ENCODE measurements at regions not wholly inside any gene's neighbourhood (a gene's known extent, or its start where the extent isn't known, plus 50 kb on each side); places are given as distances from the start of the nearest gene placed in this dataset.

DNA sequence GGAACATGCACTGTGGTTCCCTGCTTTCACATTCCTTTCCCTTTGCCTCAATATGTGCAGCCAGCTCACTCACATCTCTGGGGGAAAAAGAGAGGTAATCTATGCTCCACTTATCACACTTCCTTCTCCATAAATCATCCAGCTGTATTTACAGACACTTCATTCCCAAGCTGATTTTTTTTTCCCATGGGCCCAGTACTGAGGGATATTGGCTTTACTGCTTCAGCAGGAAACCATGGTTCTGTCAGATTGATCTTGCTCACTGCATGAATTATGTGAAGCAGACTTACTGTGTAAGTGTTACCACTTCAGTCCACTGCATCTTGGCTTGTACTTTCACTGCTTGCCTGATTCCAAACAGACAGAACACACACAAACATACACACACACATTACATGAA lies 555.6 kb downstream of the CCER1 start:
- no peak for DNase-seq

DNA sequence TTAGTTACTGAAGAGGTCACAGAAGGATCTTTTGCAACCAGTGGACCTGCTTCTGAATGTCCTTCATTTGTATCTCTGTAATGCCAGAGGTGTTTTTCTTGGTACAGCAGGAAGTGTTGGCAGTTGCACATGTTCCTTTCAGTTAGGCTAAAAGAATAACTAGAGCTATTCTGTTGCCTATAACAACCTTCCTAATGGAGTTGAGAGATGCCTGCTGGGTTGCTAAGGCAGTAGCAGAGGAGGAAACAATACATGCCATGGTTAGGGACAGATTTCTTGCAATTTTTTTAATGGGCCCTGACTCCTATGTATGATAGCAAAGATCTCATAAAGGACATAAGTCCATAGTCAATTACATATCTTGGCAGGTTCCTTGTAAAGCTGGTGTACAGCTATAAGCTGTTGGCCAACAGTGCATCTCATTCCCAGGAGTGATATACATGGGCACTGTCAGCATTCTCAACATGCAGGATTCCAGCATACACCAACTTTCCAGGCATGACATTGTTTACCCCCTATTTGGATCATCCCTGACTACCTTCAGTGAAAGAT lies 556.6 kb downstream of the CCER1 start:
- no peak for DNase-seq

DNA sequence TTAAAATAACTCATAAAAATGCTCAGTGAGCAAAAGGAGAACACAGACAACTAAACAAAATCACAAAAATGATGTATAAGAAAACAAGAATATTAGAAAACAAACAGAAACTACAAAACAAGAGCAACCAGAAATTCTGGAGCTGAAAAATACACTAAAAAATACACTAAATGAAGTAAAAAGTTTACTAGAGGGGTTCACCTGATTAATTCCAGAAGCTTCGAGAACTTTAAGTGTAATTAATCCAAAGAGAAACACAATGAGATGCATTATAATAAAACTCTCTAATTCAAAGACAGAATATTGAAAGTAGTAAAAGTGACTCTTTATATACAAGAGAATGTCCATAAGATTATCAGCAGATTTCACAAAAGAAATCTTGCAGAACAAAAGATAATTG lies 558.4 kb downstream of the CCER1 start:
- no peak for DNase-seq

DNA sequence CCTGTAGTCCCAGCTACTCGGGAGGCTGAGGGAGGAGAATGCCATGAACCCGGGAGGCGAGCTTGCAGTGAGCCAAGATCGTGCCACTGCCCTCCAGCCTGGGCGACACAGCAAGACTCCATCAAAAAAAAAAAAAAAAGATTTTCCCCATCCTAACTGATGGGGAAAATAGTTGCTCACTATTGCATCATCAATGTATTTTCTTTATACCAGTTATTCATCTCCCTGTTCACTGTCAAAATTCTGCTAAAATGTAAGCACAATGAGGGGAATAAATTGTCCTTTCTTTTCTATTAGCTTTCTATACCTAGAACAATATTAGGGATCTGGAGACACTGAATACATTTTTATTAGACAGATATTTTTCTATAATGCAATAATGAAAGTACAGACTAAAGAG lies 561.3 kb downstream of the CCER1 start:
- DNase-seq = no peak

DNA sequence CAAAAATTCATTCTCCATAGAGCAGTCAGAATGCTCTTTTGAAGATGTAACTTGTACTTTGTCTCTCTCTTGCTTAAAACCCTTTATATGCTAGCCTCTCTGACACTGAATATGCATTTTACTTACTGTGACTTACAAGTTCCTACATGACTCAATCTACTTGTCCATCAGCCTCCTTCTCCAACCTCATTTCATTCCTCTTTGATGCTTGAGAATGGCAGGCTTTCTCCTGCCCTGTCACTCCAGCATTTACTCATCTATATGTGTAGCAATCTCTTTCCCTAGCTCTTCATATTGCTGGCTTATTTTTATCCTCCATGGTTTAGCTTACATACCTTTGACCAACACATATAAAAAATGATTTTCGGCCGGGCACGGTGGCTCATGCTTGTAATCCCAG lies 561.9 kb downstream of the CCER1 start:
- DNase-seq = no peak

DNA sequence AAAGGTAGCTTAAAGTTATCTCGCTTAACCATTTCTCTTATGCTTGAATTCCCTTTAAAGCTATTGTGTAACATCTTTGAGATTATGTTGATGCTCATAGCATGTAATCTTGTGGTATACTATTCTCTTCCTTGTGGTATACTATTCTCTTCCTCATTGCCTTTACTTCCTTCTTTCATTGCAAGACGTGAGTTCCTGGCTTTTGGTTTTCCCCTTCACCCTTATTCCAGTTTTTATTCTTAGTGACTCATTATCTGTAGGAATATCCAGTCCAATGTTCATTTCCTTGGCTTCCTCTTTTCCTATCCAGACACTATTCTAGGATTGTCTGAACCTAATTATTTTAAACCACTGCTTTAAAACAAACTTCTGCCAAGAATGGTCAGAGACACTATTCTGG lies 564.0 kb downstream of the CCER1 start:
- DNase-seq = no peak

DNA sequence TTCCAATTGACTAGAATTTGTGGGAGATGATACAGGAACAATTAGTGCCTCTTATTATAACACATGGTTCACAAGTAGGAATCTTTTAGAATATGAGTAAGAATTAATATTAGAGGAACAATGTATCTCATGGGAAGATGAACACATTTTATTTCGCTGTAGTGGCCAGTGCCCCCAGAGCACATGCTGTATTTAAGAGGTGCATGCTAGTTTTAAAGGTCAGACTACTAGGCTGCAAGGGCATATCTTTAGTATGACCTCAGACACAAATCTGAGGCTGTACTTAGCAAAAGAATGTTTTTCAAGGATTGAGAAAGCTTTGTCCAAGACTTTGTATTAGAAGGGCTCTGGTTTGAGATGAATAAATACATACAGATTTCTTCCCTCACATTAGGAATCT lies 586.9 kb downstream of the CCER1 start:
- no peak for DNase-seq

DNA sequence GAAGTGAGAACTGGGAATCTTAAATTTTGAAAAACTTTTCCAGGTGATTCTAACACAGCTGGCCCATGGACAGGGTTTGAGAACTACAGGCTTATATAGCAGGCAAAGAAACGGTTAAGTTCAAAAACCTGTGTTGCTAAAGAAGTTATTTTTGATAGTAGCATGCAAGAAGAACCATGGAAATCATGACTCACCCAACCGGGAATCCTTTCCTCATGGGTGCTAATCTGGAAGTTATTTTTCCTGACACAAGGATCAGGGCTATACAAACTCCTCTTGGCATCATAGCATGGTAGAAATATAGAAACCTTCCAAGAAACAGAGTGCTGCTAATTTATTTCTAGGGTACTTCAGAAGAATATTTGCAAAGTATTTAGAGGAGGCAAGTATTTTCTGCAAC lies 588.7 kb downstream of the CCER1 start:
- no peak for DNase-seq

DNA sequence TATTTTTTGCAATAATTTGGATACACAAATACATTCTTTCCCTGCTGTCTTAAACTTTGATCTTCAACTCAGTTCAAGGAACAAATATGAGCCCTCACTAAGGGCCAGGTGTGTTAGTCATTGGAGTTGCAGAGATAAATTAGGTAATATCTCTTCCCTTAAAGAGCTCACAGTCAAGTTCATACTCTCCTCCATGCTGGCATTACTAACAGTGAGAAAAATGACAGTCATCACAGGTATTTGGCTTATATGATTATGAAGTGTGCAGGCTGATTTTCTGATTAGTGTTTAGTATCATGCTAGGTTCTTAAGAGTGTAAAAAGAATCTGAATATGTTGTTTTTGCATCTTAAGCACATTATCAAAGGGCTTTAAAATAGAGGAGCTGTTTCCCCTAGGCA lies 594.7 kb downstream of the CCER1 start:
- DNase-seq = no peak

DNA sequence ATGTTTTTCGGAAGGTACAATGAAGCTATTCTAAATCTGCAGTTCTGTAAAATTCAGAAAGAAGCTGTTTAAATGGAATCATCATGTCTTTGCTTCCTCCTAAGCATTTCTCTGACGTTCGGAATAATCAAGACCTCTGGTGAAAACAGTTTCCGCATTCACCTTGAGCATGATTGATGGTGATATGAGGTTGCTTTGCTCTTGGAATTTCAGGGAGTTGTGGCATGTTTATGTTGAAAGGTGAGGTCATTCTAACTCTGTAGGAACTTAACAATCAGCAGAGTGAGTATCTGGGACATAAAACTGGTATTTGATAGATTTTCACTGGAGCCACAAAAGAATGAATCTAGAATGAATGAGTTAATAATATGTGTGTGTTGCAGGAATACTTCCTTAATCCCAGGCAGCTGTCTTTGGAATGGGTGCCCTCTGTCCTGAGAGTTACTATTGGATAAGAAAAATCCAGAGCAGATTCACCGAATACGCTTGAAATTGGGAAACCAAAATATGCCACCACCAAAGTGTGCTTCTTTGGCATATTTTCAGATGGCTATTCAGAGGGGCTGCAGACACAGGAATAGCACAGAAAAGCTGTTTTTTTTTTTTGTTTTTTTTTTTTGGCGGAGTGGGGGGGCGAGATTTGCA lies 599.1 kb downstream of the CCER1 start:
- DNase-seq = no peak

DNA sequence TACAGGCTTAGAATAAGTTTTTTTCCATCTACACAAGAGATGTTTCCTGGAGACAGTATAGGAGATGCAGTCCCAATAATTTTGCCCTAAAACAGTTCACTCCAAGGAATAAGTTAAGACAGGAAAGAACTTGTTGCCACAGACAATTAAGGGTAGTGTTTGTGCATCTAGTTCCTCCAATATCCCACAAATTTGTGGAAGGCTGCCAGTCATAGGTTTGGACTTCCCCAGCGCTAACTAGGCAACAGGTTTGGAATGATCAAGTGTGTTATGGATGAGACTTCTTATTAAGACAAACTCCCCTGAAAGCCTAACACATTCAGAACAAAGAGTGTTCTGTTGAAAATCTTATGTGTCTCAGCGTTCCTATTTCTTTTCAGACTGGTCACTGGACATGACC lies 611.0 kb downstream of the CCER1 start:
- no peak for DNase-seq

DNA sequence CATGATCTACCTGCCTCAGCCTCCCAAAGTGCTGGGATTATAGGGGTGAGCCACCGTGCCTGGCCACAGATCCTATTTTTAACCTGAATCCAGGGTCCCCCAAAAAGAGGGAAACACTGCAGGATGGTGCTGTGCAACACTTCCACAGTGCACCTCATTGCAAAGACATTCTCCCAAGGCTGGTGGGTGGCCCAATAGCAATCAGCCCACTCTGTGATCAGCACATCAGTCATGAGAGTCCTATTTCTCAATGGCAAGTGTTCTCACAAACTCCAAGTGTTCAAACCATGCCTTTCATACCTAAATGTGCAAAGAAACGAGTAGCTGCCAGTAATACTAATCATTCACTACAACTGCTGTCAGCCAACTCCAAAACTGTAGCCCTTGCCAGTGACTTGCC lies 612.9 kb downstream of the CCER1 start:
- DNase-seq = no peak

DNA sequence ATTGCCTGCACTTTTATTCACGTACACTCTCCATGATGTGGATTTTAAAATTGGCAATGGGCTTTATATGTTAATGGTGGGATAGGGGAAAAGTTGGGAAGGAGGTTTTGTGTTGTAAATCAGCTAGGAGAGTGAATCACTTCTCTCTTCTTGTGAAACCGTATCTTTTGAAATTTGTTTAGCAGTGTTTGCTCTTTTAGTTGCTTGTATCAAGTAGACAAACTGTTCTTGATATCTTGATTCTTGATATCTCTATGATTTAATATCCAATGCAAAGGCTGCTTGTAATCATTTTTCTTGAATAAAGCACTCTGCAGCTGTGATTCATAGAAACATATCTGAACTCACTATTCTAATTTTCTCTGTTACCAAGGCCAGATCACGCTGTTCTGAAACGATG lies 615.1 kb downstream of the CCER1 start:
- DNase-seq = no peak

DNA sequence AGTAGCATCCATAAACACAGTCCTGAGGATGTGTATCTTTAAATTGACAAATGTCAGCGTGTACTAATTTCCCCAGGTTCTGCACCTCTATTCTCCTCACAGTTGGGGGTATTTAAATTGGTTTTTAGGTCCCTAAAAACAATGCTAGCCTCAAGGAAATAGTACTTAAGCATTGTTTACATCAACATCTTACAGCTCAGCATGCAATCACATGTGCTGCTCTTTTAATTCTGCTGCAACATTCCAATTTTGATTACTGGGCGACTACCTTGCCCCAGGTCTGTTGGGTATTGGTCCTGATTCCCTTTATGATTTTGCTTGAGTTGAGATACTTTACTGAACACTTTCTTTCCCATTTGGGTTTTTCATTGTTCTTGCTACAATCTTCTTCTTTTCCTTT lies 616.6 kb downstream of the CCER1 start:
- no peak for DNase-seq

DNA sequence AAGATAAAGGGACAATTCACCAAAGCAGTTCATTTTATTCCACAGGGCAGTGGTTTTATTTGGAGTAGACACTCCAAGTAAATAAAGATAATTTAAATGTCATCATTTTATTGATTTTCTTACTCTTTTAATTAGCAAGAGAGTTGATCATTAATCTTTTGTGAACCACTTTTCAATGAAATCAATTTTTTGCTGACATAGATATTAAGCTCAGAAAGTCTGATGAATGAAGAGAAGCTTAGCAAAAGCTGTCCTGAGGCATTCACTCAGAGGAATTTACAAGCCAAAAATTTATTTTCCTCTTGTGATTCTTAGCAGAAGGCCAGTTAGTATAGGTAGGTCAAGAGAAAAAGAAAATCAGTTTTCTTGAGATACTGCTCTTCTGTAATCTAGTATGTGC lies 618.0 kb downstream of the CCER1 start:
- no peak for DNase-seq

DNA sequence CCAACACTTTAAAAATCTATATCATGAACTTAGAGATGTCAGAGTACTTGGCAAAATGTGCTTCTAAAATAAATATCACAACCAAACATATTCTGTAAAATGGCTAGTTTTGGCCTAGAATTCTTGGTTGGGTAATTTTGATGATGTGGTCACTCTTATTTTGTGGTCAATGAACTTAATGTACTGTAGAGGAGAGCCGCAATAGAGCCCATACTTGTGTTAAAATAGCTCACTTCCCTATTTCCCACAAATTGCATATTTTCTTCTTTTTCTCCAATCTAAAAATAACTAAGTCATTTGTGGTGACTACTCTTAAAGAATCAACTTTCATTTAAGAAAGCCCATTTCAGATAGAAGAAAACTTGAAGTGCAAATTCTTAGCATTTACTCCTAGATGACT lies 619.4 kb downstream of the CCER1 start:
- no peak for DNase-seq

DNA sequence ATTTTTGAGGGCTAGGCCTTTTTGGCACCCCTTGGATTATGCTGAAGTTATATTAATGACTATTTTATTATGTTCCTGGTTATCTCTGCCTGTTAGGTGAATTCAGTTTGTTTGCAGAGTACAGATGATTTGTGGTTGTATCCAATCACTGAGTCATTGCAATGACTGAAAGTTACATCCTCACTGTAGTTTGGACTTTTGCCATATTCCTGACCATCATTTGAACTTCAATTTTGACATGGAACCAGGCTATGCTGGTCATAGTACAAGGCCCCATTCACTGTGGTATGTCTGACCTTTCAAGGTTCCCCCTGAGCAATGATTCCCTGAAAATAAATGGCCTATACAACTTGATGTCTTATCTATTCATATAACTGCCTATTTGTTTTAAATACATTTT lies 621.0 kb downstream of the CCER1 start:
- DNase-seq = no peak

DNA sequence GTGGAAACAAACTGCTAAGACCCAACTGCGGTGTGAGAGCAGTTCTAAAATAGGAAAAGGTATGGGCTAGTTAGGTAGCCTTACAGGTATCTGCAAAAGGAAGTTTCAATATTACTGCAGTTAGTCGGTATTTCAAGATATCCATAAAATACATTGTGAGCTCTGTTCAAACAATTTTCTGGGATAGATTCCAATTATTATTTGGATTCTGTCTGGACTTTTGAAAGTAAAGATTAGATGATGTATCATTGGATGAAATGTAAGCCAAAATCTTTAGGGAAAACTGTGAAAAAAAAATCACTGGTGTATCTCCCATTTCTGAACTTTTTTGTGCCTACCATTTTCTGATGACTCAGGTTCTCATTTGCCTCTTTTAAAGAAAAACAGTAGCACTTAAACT lies 621.6 kb downstream of the CCER1 start:
- no peak for DNase-seq

DNA sequence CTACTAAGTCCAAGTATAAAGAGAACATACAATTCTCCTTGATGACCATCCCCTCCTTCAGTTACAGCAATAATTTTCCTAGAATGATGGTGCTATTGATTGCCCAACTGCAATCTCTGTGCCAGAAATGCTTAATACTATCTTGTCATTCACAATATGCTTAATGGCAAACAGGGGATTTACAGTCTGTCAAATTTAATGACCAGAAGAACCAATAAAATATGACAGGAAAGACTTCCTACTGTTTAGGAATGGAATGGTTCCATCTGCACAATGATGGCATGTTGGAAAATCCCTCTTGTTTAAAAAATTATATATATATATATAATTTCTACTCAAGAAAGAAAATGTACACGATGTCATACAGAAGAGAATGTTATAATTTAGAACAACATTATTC lies 623.2 kb downstream of the CCER1 start:
- no peak for DNase-seq

DNA sequence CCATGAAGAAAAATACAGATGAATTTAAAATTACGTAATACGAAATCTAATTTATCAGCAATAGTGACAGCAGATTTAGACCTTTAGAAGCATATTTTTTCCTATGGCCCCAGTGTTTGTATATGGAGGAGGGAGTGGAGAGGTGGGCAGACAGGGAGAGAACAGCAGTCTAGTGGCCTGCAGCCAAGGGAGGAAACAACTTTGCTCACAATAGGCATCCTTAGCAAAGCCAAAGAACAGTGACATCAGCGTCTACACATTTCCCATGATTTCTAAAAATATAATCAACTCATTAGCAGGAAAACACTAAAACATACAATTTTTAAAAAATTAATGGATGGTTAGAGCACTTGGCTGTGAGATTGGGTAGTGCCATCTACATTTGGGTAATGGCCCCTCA lies 622.6 kb upstream of the ATP2B1 start:
- no peak for DNase-seq

DNA sequence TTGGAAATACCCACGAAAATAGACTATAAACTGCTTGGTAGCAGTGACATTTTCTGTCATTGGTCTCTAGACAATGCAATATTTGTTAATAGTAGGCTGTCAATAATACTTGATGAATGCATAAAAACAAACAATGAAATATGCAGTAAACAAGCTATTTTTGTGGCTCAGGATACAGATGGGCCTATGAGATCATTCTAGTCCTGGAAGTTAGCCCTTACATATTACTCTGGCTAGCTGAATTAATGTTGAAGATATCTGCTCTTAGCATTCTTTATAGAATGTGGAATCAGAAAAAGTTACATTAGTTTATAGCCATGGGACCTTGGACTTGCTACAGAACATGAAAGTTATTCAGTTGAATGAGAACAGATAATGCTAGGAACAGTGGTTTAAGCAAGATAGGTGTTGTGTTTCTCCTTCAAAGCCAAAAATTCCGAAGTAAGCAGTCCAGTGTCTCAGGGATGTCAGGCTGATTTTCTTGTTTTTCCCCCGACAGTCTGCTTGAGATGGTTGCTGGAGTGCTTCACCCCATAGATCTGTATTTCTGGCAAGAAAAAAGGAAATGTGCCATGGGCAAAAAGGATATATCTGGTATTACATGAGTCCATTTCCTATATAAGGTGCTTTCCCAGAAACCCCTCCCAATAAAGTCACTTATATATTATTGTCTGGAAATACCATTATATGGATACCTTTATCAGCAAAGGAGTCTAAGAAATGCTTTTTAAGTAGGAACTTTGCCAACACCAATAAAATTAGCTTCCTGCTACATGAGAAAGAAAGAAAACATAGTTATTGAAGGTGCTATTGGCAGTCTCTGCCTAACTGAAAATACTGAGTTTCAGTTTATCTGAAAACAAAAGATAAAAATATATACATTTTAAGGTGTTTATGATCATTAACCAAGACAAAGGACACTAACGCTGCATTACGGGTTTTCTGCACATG lies 619.4 kb upstream of the ATP2B1 start:
- no peak for DNase-seq

DNA sequence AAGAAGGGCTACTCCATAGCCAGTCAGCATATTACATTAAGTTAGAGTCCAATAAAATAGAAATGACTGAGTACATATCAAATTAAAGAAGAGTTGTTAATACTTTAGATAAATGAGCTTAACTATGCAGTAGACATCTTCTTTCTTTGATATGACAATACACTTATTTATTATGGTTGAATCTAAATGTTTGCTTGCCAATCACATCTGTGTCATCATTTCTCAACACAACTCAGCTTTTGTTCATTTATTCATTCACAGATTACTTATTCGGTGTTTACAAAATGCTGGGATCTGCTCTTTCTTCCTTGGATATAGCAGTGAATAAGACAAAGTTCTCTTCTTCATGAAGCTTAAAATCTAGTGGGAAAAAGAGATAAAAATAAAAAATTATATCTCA lies 614.6 kb upstream of the ATP2B1 start:
- DNase-seq = no peak

DNA sequence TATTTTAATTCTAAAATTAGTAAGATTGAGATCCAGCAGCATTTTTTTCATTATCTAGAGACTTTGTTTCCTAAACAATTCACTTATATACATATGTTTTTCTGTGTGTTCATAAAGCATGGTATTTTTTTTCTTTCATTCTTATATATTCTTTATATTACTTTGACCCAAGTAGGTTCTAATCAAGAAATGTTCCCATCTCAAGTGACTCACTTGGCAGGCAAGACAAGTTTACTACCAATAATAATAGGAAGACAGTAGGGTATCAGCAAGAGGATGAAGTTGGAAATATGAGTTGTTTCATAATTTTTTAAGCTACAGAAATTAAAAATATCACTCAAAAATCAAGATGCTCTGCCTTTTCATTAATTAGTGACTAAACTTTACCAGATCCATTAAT lies 613.4 kb upstream of the ATP2B1 start:
- no peak for DNase-seq
